ENCODE measurements at regions not wholly inside any gene's neighbourhood (a gene's known extent, or its start where the extent isn't known, plus 50 kb on each side); places are given as distances from the start of the nearest gene placed in this dataset.

DNA sequence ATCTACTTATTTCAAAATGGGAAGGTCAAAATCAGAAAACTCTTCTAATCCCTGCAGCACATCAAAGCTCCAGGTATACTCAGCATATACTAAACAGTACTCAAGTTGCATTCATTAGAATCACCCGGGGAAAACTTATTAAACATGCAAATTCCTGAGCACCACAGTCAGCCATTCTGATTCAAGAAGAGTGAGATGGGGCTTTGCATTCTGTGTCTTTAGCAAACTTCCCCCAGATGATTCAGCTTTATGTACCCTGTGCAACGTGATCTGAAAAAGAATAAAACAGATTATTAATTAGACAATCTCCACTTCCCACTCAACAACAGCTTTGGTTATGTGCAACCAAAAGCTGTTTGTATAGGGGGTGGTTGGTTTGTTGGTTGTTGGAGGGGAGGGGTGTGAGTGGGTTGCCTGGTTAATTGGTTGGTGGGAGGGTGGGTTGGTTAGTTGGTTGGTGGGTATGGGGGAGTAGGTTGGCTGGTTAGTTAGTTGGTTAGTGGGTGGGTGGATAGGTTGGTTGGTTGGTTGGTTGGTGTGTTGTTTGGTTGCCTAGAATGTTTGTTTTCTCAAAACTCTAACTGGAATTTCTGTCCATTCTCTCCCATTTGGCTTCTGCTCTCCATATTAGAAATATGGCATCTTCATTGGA is 112.5 kb upstream of the AGAP1 start:
- TF ChIP-seq POLR2A (IDR thresholded peaks at IDR 0.05; ENCODE audit: low read depth, low read length) (no peak), FOS (IDR thresholded peaks at IDR 0.05; ENCODE audit: borderline replicate concordance, insufficient read depth, low read length) (no peak)
- Histone ChIP-seq H3K9ac (replicated peaks; ENCODE audit: extremely low read depth, insufficient read depth, low read length) (no peak overlapping the region), H3K36me3 (ENCODE audit: control insufficient read depth in 2 of 2, extremely low read depth in 1 of 2, insufficient read depth in 2 of 2, low read length in 2 of 2) (no peaks in the 10 kb centered on the region), H3K9me1 (replicated peaks; ENCODE audit: control insufficient read depth, extremely low read depth, insufficient read depth, low read length) (no peaks in the 10 kb centered on the region), H4K20me1 (replicated peaks; ENCODE audit: control insufficient read depth, extremely low read depth, insufficient read depth, low read length) (no peaks in the 10 kb centered on the region), H3K4me1 (ENCODE audit: control insufficient read depth, extremely low read depth, insufficient read depth, low read length) (no peaks in the 10 kb centered on the region), H3K4me2 (ENCODE audit: insufficient read depth, low read length) (no peak overlapping the region), H2AFZ (ENCODE audit: low read depth, low read length) (no peak overlapping the region), H3K27ac (ENCODE audit: insufficient read depth, low read depth, low read length) (no peak overlapping the region), H3K9me3 (replicated peaks; ENCODE audit: control insufficient read depth, insufficient read depth, low read length) (no peaks in the 10 kb centered on the region), H3K27me3 (ENCODE audit: control insufficient read depth in 2 of 2, insufficient read depth in 2 of 2, low read length in 2 of 2) (no peaks in the 10 kb centered on the region), H3K79me2 (ENCODE audit: control insufficient read depth, insufficient read depth, low read length) (no peaks in the 10 kb centered on the region), H3K4me3 (replicated peaks in 1 of 3; ENCODE audit: insufficient read depth in 1 of 3, low read depth in 1 of 3, low read length in 3 of 3) (no peak overlapping the region)
- dilution Hi-C loops (cut with MboI; ENCODE audit: extremely low pct_ligation_motif_present, low sequenced_read_pairs) (no loop called here), intact Hi-C loops (cut with micrococcal nuclease) (no loop called here)
- FAIRE-seq = no peak
- CTCF ChIA-PET = no interaction called here
- no peak for DNase-seq (ENCODE audit: low read depth, low spot score)
- BruUV-seq (replicated peaks) = no TSS peak
- POLR2A ChIA-PET = no interaction called here

- Histone ChIP-seq H3K9me1 (replicated peaks; ENCODE audit: control insufficient read depth, extremely low read depth, insufficient read depth, low read length) (no peaks in the 10 kb centered on the region), H3K27ac (ENCODE audit: insufficient read depth, low read depth, low read length) (no peak overlapping the region), H3K79me2 (ENCODE audit: control insufficient read depth, insufficient read depth, low read length) (no peaks in the 10 kb centered on the region), H3K4me2 (ENCODE audit: insufficient read depth, low read length) (no peak overlapping the region), H3K4me3 (replicated peaks in 1 of 3; ENCODE audit: insufficient read depth in 1 of 3, low read depth in 1 of 3, low read length in 3 of 3) (no peak overlapping the region), H3K9ac (replicated peaks; ENCODE audit: extremely low read depth, insufficient read depth, low read length) (no peak overlapping the region), H4K20me1 (replicated peaks; ENCODE audit: control insufficient read depth, extremely low read depth, insufficient read depth, low read length) (no peaks in the 10 kb centered on the region), H3K4me1 (ENCODE audit: control insufficient read depth, extremely low read depth, insufficient read depth, low read length) (no peaks in the 10 kb centered on the region), H3K36me3 (ENCODE audit: control insufficient read depth in 2 of 2, extremely low read depth in 1 of 2, insufficient read depth in 2 of 2, low read length in 2 of 2) (no peaks in the 10 kb centered on the region), H3K9me3 (replicated peaks; ENCODE audit: control insufficient read depth, insufficient read depth, low read length) (no peaks in the 10 kb centered on the region), H3K27me3 (ENCODE audit: control insufficient read depth in 2 of 2, insufficient read depth in 2 of 2, low read length in 2 of 2) (no peaks in the 10 kb centered on the region), H2AFZ (ENCODE audit: low read depth, low read length) (no peak overlapping the region)
- DNase-seq (ENCODE audit: low read depth, low spot score) (no peak), FAIRE-seq (no peak)
- ChIA-PET POLR2A (no interaction called here), CTCF (interaction anchor here (0.7 kb wide), 1 partner anchor 770 kb away, joined by 3 read pairs; no protein-coding TSS in a partner anchor)
- TF ChIP-seq, protein P1, sequence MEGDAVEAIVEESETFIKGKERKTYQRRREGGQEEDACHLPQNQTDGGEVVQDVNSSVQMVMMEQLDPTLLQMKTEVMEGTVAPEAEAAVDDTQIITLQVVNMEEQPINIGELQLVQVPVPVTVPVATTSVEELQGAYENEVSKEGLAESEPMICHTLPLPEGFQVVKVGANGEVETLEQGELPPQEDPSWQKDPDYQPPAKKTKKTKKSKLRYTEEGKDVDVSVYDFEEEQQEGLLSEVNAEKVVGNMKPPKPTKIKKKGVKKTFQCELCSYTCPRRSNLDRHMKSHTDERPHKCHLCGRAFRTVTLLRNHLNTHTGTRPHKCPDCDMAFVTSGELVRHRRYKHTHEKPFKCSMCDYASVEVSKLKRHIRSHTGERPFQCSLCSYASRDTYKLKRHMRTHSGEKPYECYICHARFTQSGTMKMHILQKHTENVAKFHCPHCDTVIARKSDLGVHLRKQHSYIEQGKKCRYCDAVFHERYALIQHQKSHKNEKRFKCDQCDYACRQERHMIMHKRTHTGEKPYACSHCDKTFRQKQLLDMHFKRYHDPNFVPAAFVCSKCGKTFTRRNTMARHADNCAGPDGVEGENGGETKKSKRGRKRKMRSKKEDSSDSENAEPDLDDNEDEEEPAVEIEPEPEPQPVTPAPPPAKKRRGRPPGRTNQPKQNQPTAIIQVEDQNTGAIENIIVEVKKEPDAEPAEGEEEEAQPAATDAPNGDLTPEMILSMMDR (IDR thresholded peaks at IDR 0.05; ENCODE audit: extremely low read depth in 1 of 2, insufficient read depth in 1 of 2, low read depth in 1 of 2, low read length in 2 of 2) = no peak
- intact Hi-C loops (cut with micrococcal nuclease) = no loop called here
- no TSS peak for BruUV-seq (replicated peaks)
- dilution Hi-C loops (cut with MboI; ENCODE audit: extremely low pct_ligation_motif_present, low sequenced_read_pairs) = no loop called here
Measured at GRCh38 chr2:235382179-235382578, 111.7 kb upstream of the AGAP1 start.
